H1 (cell line): ENCODE measurements at regions not wholly inside any gene's neighbourhood (a gene's known extent, or its start where the extent isn't known, plus 50 kb on each side); places are given as distances from the start of the nearest gene placed in this dataset.

Source experiments
- CTCF ChIA-PET: fragments of 300-600 bp; sonication (Branson Sonifier 250); formaldehyde crosslinking; loops from one replicate; lab custom pipeline; 2021; ENCODE audit not compliant: partially characterized antibody; lab: Charles Lee
- POLR2A ChIA-PET: fragments of 300-600 bp; sonication (Branson Sonifier 250); formaldehyde crosslinking; loops from one replicate; lab custom pipeline; 2021; ENCODE audit warnings: inconsistent platforms; ENCODE audit not compliant: partially characterized antibody; lab: Charles Lee
- DNase-seq, 2 experiments: peaks; one replicate each; pipeline versions ENCODE4 v3.0.0 to v3.0.0-alpha.2; 2010 to 2022; ENCODE audit warnings: low spot score in 2 of 2, low read depth in 1 of 2, mixed read lengths in 1 of 2
- FAIRE-seq: peaks from 2 replicates; lab custom pipeline; 2011; peaks lifted over from hg19 to GRCh38; lab: Jason Lieb, UNC
- H2AFZ ChIP-seq: 2 replicates; pipeline ENCODE4 v1.8.1; 2012; ENCODE audit warnings: low read length, inconsistent platforms
- H2AK5ac ChIP-seq: 2 replicates; pipeline ENCODE4 v1.6.1; 2013; ENCODE audit warnings: low read depth, low read length
- H2BK120ac ChIP-seq: replicated peaks from 2 replicates; pipeline ENCODE3; 2013; ENCODE audit warnings: low read depth, low read length, inconsistent platforms
- H2BK12ac ChIP-seq: 2 replicates; pipeline ENCODE4 v1.6.1; 2013; ENCODE audit warnings: low read depth, low read length
- H2BK15ac ChIP-seq: 2 replicates; pipeline ENCODE4 v1.6.1; 2013; ENCODE audit warnings: low read length
- H2BK20ac ChIP-seq: 2 replicates; pipeline ENCODE4 v1.6.1; 2013; ENCODE audit warnings: low read length
- H2BK5ac ChIP-seq: 2 replicates; pipeline ENCODE4 v1.6.1; 2013; ENCODE audit warnings: low read depth, low read length
- H3K14ac ChIP-seq: 2 replicates; pipeline ENCODE4 v1.6.1; 2013; ENCODE audit warnings: inconsistent platforms; ENCODE audit not compliant: insufficient read length
- H3K18ac ChIP-seq: 2 replicates; pipeline ENCODE4 v1.6.1; 2013; ENCODE audit warnings: low read length; ENCODE audit errors: extremely low read depth
- H3K23ac ChIP-seq: 2 replicates; pipeline ENCODE4 v1.6.1; 2013; ENCODE audit warnings: inconsistent platforms; ENCODE audit not compliant: insufficient read length
- H3K23me2 ChIP-seq: 2 replicates; pipeline ENCODE4 v1.6.1; 2013; ENCODE audit warnings: low read depth, low read length
- H3K27ac ChIP-seq: 2 replicates; pipeline ENCODE4 v1.6.1; 2011; ENCODE audit warnings: low read depth, low read length, inconsistent platforms
- H3K27me3 ChIP-seq, 4 experiments: replicated peaks in 1 of 4; 1 replicate in 1 of 4; 2 replicates in 3 of 4; pipeline versions ENCODE4 v1.6.1 to v1.8.1; 2011 to 2013; ENCODE audit warnings: low read length in 3 of 4, mild to moderate bottlenecking in 3 of 4, inconsistent platforms in 2 of 4, mixed read lengths in 2 of 4, moderate library complexity in 1 of 4; ENCODE audit not compliant: control insufficient read depth in 3 of 4, insufficient read depth in 3 of 4; ENCODE audit errors: extremely low read depth in 1 of 4
- H3K36me3 ChIP-seq, 4 experiments: 2 replicates each; pipeline versions ENCODE4 v1.6.1 to v1.8.1; 2011 to 2013; ENCODE audit warnings: mild to moderate bottlenecking in 4 of 4, low read length in 3 of 4, moderate library complexity in 2 of 4, control low read depth in 1 of 4, inconsistent platforms in 1 of 4; ENCODE audit not compliant: insufficient read depth in 4 of 4, control insufficient read depth in 2 of 4
- H3K4ac ChIP-seq: replicated peaks from 2 replicates; pipeline ENCODE3; 2013; ENCODE audit warnings: low read length, low read depth, mixed read lengths, inconsistent platforms; ENCODE audit not compliant: insufficient read length
- H3K4me1 ChIP-seq, 4 experiments: replicated peaks in 1 of 4; 1 replicate in 1 of 4; 2 replicates in 3 of 4; pipeline versions ENCODE4 v1.6.1 to v1.8.1; 2011 to 2013; ENCODE audit warnings: low read length in 3 of 4, inconsistent platforms in 2 of 4, mixed read lengths in 1 of 4; ENCODE audit not compliant: insufficient read depth in 4 of 4, control insufficient read depth in 3 of 4
- H3K4me2 ChIP-seq, 2 experiments: 2 replicates each; pipeline versions ENCODE4 v1.6.1 to v1.8.1; 2011 to 2013; ENCODE audit warnings: low read depth in 2 of 2, low read length in 2 of 2, control low read depth in 1 of 2, inconsistent platforms in 1 of 2, mild to moderate bottlenecking in 1 of 2; ENCODE audit not compliant: insufficient read depth in 1 of 2
- H3K4me3 ChIP-seq, 4 experiments: fragments of 200-600, 300-600 bp in 1 of 4; sonication (generic), shearing (Covaris generic), sonication (Bioruptor Twin) in 1 of 4; 2 replicates each; pipeline versions ENCODE4 v1.5.1 to v1.8.1; 2011 to 2016; ENCODE audit warnings: low read length in 4 of 4, low read depth in 3 of 4, control low read depth in 2 of 4, inconsistent platforms in 2 of 4, mild to moderate bottlenecking in 2 of 4, mixed read lengths in 1 of 4, moderate library complexity in 1 of 4; ENCODE audit not compliant: insufficient read depth in 2 of 4; ENCODE audit errors: extremely low read depth in 1 of 4
- H3K56ac ChIP-seq: replicated peaks from 2 replicates; pipeline ENCODE3; 2013; ENCODE audit warnings: low read depth, mild to moderate bottlenecking, mixed read lengths, low read length, inconsistent platforms; ENCODE audit not compliant: insufficient read length
- H3K79me1 ChIP-seq: 2 replicates; pipeline ENCODE4 v1.6.1; 2013; ENCODE audit warnings: low read depth, low read length, control low read depth
- H3K79me2 ChIP-seq, 2 experiments: 2 replicates each; pipeline versions ENCODE4 v1.6.1 to v1.8.1; 2012 to 2013; ENCODE audit warnings: low read length in 2 of 2, mild to moderate bottlenecking in 2 of 2, inconsistent platforms in 1 of 2; ENCODE audit not compliant: insufficient read depth in 2 of 2, control insufficient read depth in 1 of 2
- H3K9ac ChIP-seq, 4 experiments: replicated peaks in 1 of 4; 1 replicate in 1 of 4; 2 replicates in 3 of 4; pipeline versions ENCODE4 v1.6.1 to v1.8.1; 2011 to 2013; ENCODE audit warnings: low read depth in 3 of 4, low read length in 3 of 4, control low read depth in 2 of 4, mild to moderate bottlenecking in 2 of 4, moderate library complexity in 2 of 4, inconsistent platforms in 1 of 4; ENCODE audit errors: extremely low read depth in 1 of 4
- H3K9me3 ChIP-seq, 2 experiments: 2 replicates each; pipeline versions ENCODE4 v1.6.1 to v1.8.1; 2012 to 2013; ENCODE audit warnings: mild to moderate bottlenecking in 2 of 2, moderate library complexity in 2 of 2, control low read depth in 1 of 2, inconsistent platforms in 1 of 2, low read depth in 1 of 2, low read length in 1 of 2, mixed read lengths in 1 of 2; ENCODE audit not compliant: insufficient read depth in 2 of 2
- H4K20me1 ChIP-seq, 2 experiments: replicated peaks in 1 of 2; 2 replicates each; pipeline versions ENCODE3 to v1.8.1; 2011 to 2013; ENCODE audit warnings: inconsistent platforms in 2 of 2, low read length in 2 of 2, mild to moderate bottlenecking in 1 of 2; ENCODE audit not compliant: insufficient read depth in 2 of 2, control insufficient read depth in 1 of 2
- H4K5ac ChIP-seq: 2 replicates; pipeline ENCODE4 v1.6.1; 2013; ENCODE audit warnings: low read length, low read depth, mixed read lengths, inconsistent platforms; ENCODE audit not compliant: insufficient read length
- H4K8ac ChIP-seq: 2 replicates; pipeline ENCODE4 v1.8.0; 2013; ENCODE audit warnings: mild to moderate bottlenecking, moderate library complexity, low read length, inconsistent platforms; ENCODE audit not compliant: insufficient read depth; ENCODE audit errors: extremely low read depth
- H4K91ac ChIP-seq: replicated peaks from 2 replicates; pipeline ENCODE3; 2013; ENCODE audit warnings: low read length, mixed read lengths, inconsistent platforms; ENCODE audit not compliant: insufficient read length
- BACH1 ChIP-seq: IDR thresholded peaks from 2 replicates; pipeline ENCODE4 v1.6.1; 2012; ENCODE audit warnings: low read length, improper control_type of control experiment
- CHD2 ChIP-seq: IDR thresholded peaks from 2 replicates; pipeline ENCODE4 v1.6.1; 2012; ENCODE audit warnings: low read length, improper control_type of control experiment
- CREB1 ChIP-seq: IDR thresholded peaks from 2 replicates; pipeline ENCODE4 v1.6.1; 2012; ENCODE audit warnings: inconsistent platforms
- E2F6 ChIP-seq: IDR thresholded peaks from 2 replicates; pipeline ENCODE4 v1.6.1; 2012; ENCODE audit warnings: inconsistent platforms
- EP300 ChIP-seq, 2 experiments: IDR thresholded peaks; 1 replicate in 1 of 2; 2 replicates in 1 of 2; pipeline ENCODE4 v1.6.1; 2011 to 2012; ENCODE audit warnings: low read depth in 2 of 2, low read length in 2 of 2, mild to moderate bottlenecking in 2 of 2, borderline replicate concordance in 1 of 2, inconsistent platforms in 1 of 2, moderate library complexity in 1 of 2
- GTF2F1 ChIP-seq: IDR thresholded peaks from 2 replicates; pipeline ENCODE4 v1.6.1; 2012; ENCODE audit warnings: low read depth, low read length, improper control_type of control experiment, borderline replicate concordance
- NRF1 ChIP-seq: IDR thresholded peaks from 2 replicates; pipeline ENCODE4 v1.6.1; 2011; ENCODE audit warnings: mild to moderate bottlenecking, low read depth, low read length, improper control_type of control experiment
- POLR2AphosphoS5 ChIP-seq: IDR thresholded peaks from 2 replicates; pipeline ENCODE4 v1.6.1; 2011; ENCODE audit warnings: low read depth, low read length
- RFX5 ChIP-seq: IDR thresholded peaks from 2 replicates; pipeline ENCODE4 v1.6.1; 2011; ENCODE audit warnings: low read depth, low read length, improper control_type of control experiment, borderline replicate concordance
- YY1 ChIP-seq: IDR thresholded peaks from 2 replicates; pipeline ENCODE4 v1.6.1; 2011; ENCODE audit warnings: low read depth, mild to moderate bottlenecking, low read length
- WGBS, 2 experiments: shearing (Covaris generic) in 1 of 2; methylation state at CpG; one replicate each; pipeline versions ENCODE4 v1.1.6 to v1.1.7; 2013 to 2015; ENCODE audit warnings: low lambda C conversion rate in 2 of 2, mixed read lengths in 2 of 2, inconsistent platforms in 1 of 2, low coverage in 1 of 2, missing lambda C conversion rate in 1 of 2; ENCODE audit not compliant: insufficient replicate concordance in 2 of 2, insufficient coverage in 1 of 2, insufficient read length in 1 of 2; ENCODE audit errors: extremely low coverage in 1 of 2, missing lambda C conversion rate in 1 of 2; 5-methylcytosine and 5-hydroxymethylcytosine counted together
- TF ChIP-seq, protein P1 (sequence below): IDR thresholded peaks from 2 replicates; pipeline ENCODE4 v1.6.1; 2012; ENCODE audit warnings: inconsistent platforms

DNA sequence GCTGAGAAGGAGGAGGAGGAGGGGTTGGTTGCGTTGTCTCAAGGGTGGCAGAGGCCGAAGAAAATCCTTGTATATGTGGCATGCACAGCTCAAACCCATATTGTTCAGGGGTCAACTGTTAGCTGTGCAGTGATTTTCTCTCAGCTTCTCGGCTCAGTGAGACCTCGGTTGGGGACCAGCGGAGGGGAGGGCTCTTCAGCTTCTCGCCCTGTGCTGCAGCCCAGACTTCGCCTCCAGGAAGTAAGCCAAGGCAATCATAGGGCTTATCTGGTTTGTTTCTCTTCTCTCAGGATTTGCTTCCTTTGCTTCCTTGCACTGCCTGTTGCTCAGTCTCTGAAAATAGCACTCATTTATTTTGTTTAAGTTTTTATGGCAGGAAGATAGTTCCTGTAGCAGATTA is 85.5 kb downstream of the SOWAHC start:
- no peak overlapping the region; the same call in 1 of the 2 replicates for H2BK12ac ChIP-seq
- no peaks in the 10 kb centered on the region for H3K79me1 ChIP-seq
- no peak overlapping the region for H4K5ac ChIP-seq
- no peak overlapping the region for H2BK15ac ChIP-seq
- H3K4me3 ChIP-seq, result no peak overlapping the region
- H3K56ac ChIP-seq, result no peak overlapping the region
- no peaks in the 10 kb centered on the region for H3K36me3 ChIP-seq
- H4K20me1 ChIP-seq, result no peaks in the 10 kb centered on the region
- no peak overlapping the region for H3K27ac ChIP-seq
- H2BK120ac ChIP-seq, result no peak overlapping the region
- H3K9me3 ChIP-seq, result no peaks in the 10 kb centered on the region
- 84% methylated on average over 7 of the region's 7 CpGs; no CpG with 5 or more reads in 1 of the 2 experiments for WGBS, 2 experiments
- POLR2A ChIA-PET, result no interaction called here
- FAIRE-seq (no peak), DNase-seq (no peak)
- H4K8ac ChIP-seq, result no peak overlapping the region
- H3K18ac ChIP-seq, result no peak overlapping the region
- no peak overlapping the region for H4K91ac ChIP-seq
- no peak overlapping the region for H3K23ac ChIP-seq
- H2BK5ac ChIP-seq, result no peak overlapping the region
- no peaks in the 10 kb centered on the region for H3K79me2 ChIP-seq
- H2AFZ ChIP-seq, result no peak overlapping the region
- CTCF ChIA-PET, result interaction anchor here (1.3 to 3.1 kb wide), 2 partner anchors 17 to 154 kb away, joined by 5 to 14 read pairs; no protein-coding TSS in a partner anchor
- 0 out of 2 replicates have a peak overlapping the region, but pooled peaks have one; percentile 21 for H2BK20ac ChIP-seq
- no peak overlapping the region for H3K4ac ChIP-seq
- no peak overlapping the region for H2AK5ac ChIP-seq
- H3K27me3 ChIP-seq, result no peaks in the 10 kb centered on the region
- no peaks in the 10 kb centered on the region for H3K23me2 ChIP-seq
- H3K4me2 ChIP-seq, result no peak overlapping the region
- H3K9ac ChIP-seq, result no peak overlapping the region
- peaks cover 2 to 11% (median 5%) of the 10 kb centered on the region in 4 experiments; a peak in 6 of 7 replicates for H3K4me1 ChIP-seq
- TF ChIP-seq GTF2F1 (no peak), EP300 (IDR thresholded peaks at IDR 0.05; ENCODE audit: borderline replicate concordance in 1 of 2, low read depth in 2 of 2, low read length in 2 of 2) (no peak), CHD2 (no peak), POLR2AphosphoS5 (no peak), BACH1 (no peak), E2F6 (no peak), NRF1 (no peak), RFX5 (no peak), YY1 (no peak), CREB1 (no peak)
- TF ChIP-seq, protein P1, sequence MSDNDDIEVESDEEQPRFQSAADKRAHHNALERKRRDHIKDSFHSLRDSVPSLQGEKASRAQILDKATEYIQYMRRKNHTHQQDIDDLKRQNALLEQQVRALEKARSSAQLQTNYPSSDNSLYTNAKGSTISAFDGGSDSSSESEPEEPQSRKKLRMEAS, result no peak
- no peak overlapping the region for H3K14ac ChIP-seq
